Eye (tissue), 1 donor: ENCODE measurements at regions not wholly inside any gene's neighbourhood (a gene's known extent, or its start where the extent isn't known, plus 50 kb on each side); places are given as distances from the start of the nearest gene placed in this dataset.

Experiments
- DNase-seq: peaks from one replicate; pipeline ENCODE4 v3.0.0-alpha.2; 2015

GRCh38 chr20:23203951-23204730, 118.0 kb upstream of the CD93 start:
- no peak for DNase-seq

- DNase-seq: no peak
Observed at GRCh38 chr20:23203310-23203709, 117.2 kb upstream of the CD93 start.

GRCh38 chr20:23201658-23202057, 115.5 kb upstream of the CD93 start:
- no peak for DNase-seq

- DNase-seq: no peak
Observed at GRCh38 chr20:23200914-23201313, 114.8 kb upstream of the CD93 start.

GRCh38 chr20:23200413-23200812, 114.3 kb upstream of the CD93 start:
- no peak for DNase-seq

GRCh38 chr20:23199356-23199755, 113.2 kb upstream of the CD93 start:
- no peak for DNase-seq

GRCh38 chr20:23198815-23199214, 112.7 kb upstream of the CD93 start:
- no peak for DNase-seq

GRCh38 chr20:23197836-23198235, 111.7 kb upstream of the CD93 start:
- no peak for DNase-seq

GRCh38 chr20:23195636-23196035, 109.5 kb upstream of the CD93 start:
- no peak for DNase-seq

GRCh38 chr20:23193801-23194384, 107.8 kb upstream of the CD93 start:
- DNase-seq: no peak

- DNase-seq: no peak
Observed at GRCh38 chr20:23192469-23192868, 106.3 kb upstream of the CD93 start.

- DNase-seq: no peak
Observed at GRCh38 chr20:23190557-23190956, 104.4 kb upstream of the CD93 start.

- no peak for DNase-seq
Observed at GRCh38 chr20:23189854-23190253, 103.7 kb upstream of the CD93 start.

- DNase-seq: no peak
Observed at GRCh38 chr20:23189341-23189740, 103.2 kb upstream of the CD93 start.

- DNase-seq: no peak
Observed at GRCh38 chr20:23188377-23189169, 102.4 kb upstream of the CD93 start.

- no peak for DNase-seq
Observed at GRCh38 chr20:23187751-23188150, 101.6 kb upstream of the CD93 start.

- DNase-seq: no peak
Observed at GRCh38 chr20:23186808-23187207, 100.7 kb upstream of the CD93 start.

GRCh38 chr20:23180451-23180921, 94.4 kb upstream of the CD93 start:
- no peak for DNase-seq

GRCh38 chr20:23179766-23180403, 93.8 kb upstream of the CD93 start:
- no peak for DNase-seq

- no peak for DNase-seq
Observed at GRCh38 chr20:23178806-23179205, 92.7 kb upstream of the CD93 start.

- no peak for DNase-seq
Observed at GRCh38 chr20:23174821-23175220, 88.7 kb upstream of the CD93 start.

- no peak for DNase-seq
Observed at GRCh38 chr20:23167431-23167830, 81.3 kb upstream of the CD93 start.

- no peak for DNase-seq
Observed at GRCh38 chr20:23166563-23166962, 80.4 kb upstream of the CD93 start.
